MM.1S (cell line): ENCODE measurements at regions not wholly inside any gene's neighbourhood (a gene's known extent, or its start where the extent isn't known, plus 50 kb on each side); places are given as distances from the start of the nearest gene placed in this dataset.

Experiments used
- CTCF ChIP-seq: fragments of 300-600 bp; sonication (generic); IDR thresholded peaks from 2 replicates; pipeline ENCODE4 v1.5.1; 2016; ENCODE audit warnings: antibody characterized with exemption, low read length, mixed read lengths
- EZH2 ChIP-seq: fragments of 300-600 bp; sonication (generic); optimal IDR thresholded peaks from 2 replicates; pipeline ENCODE3; 2017; ENCODE audit warnings: low read depth, mild to moderate bottlenecking, antibody characterized with exemption, low read length, mixed read lengths

- TF ChIP-seq CTCF (no peak), EZH2 (no peak)
Observed at GRCh38 chr16:74201576-74201975, 95.0 kb upstream of the PSMD7 start.
